ENCODE measurements at regions not wholly inside any gene's neighbourhood (a gene's known extent, or its start where the extent isn't known, plus 50 kb on each side); places are given as distances from the start of the nearest gene placed in this dataset.

GRCh38 chr3:187963003-187963676 lies 190.8 kb upstream of the LPP start:
- H3K9ac ChIP-seq (ENCODE audit: low read length in 3 of 3) = no peak overlapping the region
- no peaks in the 10 kb centered on the region for H3K27me3 ChIP-seq (ENCODE audit: control insufficient read depth, insufficient read depth, low read length)
- H3K27ac ChIP-seq (ENCODE audit: low read depth in 2 of 2, low read length in 2 of 2) = no peak overlapping the region
- intact Hi-C loops (cut with DNase I) = no loop called here
- H3K36me3 ChIP-seq (ENCODE audit: control insufficient read depth in 2 of 3, insufficient read depth in 3 of 3, low read length in 3 of 3) = no peaks in the 10 kb centered on the region
- no peak for TF ChIP-seq CTCF (IDR thresholded peaks at IDR 0.05; ENCODE audit: borderline replicate concordance, extremely low read depth, insufficient read depth)
- H3K4me1 ChIP-seq (ENCODE audit: control insufficient read depth in 2 of 3, insufficient read depth in 2 of 3, low read depth in 1 of 3, low read length in 3 of 3) = no peaks in the 10 kb centered on the region
- H3K9me3 ChIP-seq (ENCODE audit: control insufficient read depth in 2 of 3, insufficient read depth in 1 of 3, low read length in 3 of 3) = no peaks in the 10 kb centered on the region
- no peak overlapping the region for H3K4me3 ChIP-seq (ENCODE audit: low read length in 3 of 3)
- DNase-seq (no peak), FAIRE-seq (no peak)

GRCh38 chr3:187963677-187964385 lies 190.1 kb upstream of the LPP start:
- H3K4me3 ChIP-seq (ENCODE audit: low read length in 3 of 3) = no peak overlapping the region
- intact Hi-C loops (cut with DNase I) = no loop called here
- FAIRE-seq (no peak), DNase-seq (no peak)
- H3K36me3 ChIP-seq (ENCODE audit: control insufficient read depth in 2 of 3, insufficient read depth in 3 of 3, low read length in 3 of 3) = no peaks in the 10 kb centered on the region
- H3K27ac ChIP-seq (ENCODE audit: low read depth in 2 of 2, low read length in 2 of 2) = no peak overlapping the region
- no peak for TF ChIP-seq CTCF (IDR thresholded peaks at IDR 0.05; ENCODE audit: borderline replicate concordance, extremely low read depth, insufficient read depth)
- no peaks in the 10 kb centered on the region for H3K4me1 ChIP-seq (ENCODE audit: control insufficient read depth in 2 of 3, insufficient read depth in 2 of 3, low read depth in 1 of 3, low read length in 3 of 3)
- H3K27me3 ChIP-seq (ENCODE audit: control insufficient read depth, insufficient read depth, low read length) = no peaks in the 10 kb centered on the region
- H3K9me3 ChIP-seq (ENCODE audit: control insufficient read depth in 2 of 3, insufficient read depth in 1 of 3, low read length in 3 of 3) = no peaks in the 10 kb centered on the region
- H3K9ac ChIP-seq (ENCODE audit: low read length in 3 of 3) = no peak overlapping the region

GRCh38 chr3:187964760-187965159 lies 189.2 kb upstream of the LPP start:
- Histone ChIP-seq H3K4me3 (ENCODE audit: low read length in 3 of 3) (no peak overlapping the region), H3K27ac (ENCODE audit: low read depth in 2 of 2, low read length in 2 of 2) (no peak overlapping the region), H3K9ac (ENCODE audit: low read length in 3 of 3) (no peak overlapping the region), H3K4me1 (ENCODE audit: control insufficient read depth in 2 of 3, insufficient read depth in 2 of 3, low read depth in 1 of 3, low read length in 3 of 3) (no peaks in the 10 kb centered on the region), H3K9me3 (ENCODE audit: control insufficient read depth in 2 of 3, insufficient read depth in 1 of 3, low read length in 3 of 3) (no peaks in the 10 kb centered on the region), H3K27me3 (ENCODE audit: control insufficient read depth, insufficient read depth, low read length) (no peaks in the 10 kb centered on the region), H3K36me3 (ENCODE audit: control insufficient read depth in 2 of 3, insufficient read depth in 3 of 3, low read length in 3 of 3) (no peaks in the 10 kb centered on the region)
- FAIRE-seq (no peak), DNase-seq (no peak)
- TF ChIP-seq CTCF (IDR thresholded peaks at IDR 0.05; ENCODE audit: borderline replicate concordance, extremely low read depth, insufficient read depth) = no peak
- intact Hi-C loops (cut with DNase I) = no loop called here

All from kidney (tissue), 13 donors.